CD1c-positive myeloid dendritic cell (primary cell): ENCODE measurements at regions not wholly inside any gene's neighbourhood (a gene's known extent, or its start where the extent isn't known, plus 50 kb on each side); places are given as distances from the start of the nearest gene placed in this dataset.
"Not testable (repeated sequence)": the region's sequence is repeated elsewhere in the genome, so short reads cannot be mapped to it uniquely, and the experiment has no call there.

Experiments used
- DNase-seq: peaks from one replicate; pipeline ENCODE4 v3.0.0-alpha.2; 2016; ENCODE audit errors: extremely low spot score

DNA sequence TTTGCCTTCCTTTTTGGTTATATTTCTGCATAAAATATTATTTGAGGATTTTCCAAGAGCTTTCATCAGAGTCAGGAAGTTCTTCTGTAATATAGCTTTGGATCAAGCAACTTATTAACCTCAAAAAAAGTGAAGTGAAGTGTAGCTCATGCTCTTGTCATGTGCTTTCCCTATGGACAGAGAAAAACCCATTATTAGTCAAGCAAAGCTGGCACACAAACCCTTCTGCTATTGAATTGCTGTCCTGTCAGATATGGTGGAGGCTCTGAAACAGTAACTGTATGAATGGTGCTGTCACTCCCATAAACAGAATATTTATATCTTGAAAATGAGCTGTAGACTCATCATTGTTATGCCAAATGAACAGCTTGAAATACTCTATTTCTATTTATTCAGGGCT is 1533.3 kb downstream of the RPIA start:
- DNase-seq = not testable (repeated sequence)

- not testable (repeated sequence) for DNase-seq
Measured at GRCh38 chr2:90226465-90227072, 1535.1 kb downstream of the RPIA start.

DNA sequence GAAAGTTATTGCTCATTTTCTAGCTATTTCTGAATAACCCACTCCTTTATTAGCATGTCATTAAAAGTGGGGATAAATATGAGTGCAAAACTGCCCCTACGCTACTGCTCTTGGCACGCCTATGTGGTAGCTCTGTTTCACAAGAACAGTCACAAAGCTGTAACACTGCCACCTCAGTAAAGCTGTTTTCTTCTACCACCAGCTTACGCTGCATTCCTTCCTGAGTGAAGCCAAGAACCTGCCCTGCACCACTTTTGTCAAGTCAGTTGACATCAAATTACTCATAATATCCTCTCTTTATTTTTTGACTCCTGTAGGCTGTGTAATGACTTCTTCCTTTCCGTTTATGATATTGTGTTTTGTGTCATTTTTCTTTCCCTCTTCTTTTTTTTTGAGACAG is 1539.7 kb downstream of the RPIA start:
- DNase-seq = not testable (repeated sequence)

DNA sequence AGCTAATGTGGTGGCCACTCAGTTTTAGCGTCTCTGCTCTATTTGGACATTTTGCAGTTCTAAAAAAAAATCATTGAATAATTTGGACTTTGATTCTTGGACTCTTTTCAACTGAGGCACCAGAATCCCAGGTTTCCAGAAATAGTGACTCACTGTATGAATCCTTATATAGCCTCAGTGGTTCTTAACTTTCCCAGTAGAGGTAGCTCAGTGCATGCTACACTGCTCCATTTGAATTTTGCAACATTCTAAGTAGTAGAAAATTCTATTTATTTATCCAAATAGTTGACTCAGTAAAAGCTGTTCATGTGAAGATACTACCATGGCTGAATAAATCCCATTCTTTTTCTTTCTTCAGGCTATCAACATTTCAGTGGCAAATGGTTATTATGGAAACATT is 1544.0 kb downstream of the RPIA start:
- DNase-seq = not testable (repeated sequence)

- peak; percentile 2 for DNase-seq
Measured at GRCh38 chr2:90237923-90238361, 1546.5 kb downstream of the RPIA start.

DNA sequence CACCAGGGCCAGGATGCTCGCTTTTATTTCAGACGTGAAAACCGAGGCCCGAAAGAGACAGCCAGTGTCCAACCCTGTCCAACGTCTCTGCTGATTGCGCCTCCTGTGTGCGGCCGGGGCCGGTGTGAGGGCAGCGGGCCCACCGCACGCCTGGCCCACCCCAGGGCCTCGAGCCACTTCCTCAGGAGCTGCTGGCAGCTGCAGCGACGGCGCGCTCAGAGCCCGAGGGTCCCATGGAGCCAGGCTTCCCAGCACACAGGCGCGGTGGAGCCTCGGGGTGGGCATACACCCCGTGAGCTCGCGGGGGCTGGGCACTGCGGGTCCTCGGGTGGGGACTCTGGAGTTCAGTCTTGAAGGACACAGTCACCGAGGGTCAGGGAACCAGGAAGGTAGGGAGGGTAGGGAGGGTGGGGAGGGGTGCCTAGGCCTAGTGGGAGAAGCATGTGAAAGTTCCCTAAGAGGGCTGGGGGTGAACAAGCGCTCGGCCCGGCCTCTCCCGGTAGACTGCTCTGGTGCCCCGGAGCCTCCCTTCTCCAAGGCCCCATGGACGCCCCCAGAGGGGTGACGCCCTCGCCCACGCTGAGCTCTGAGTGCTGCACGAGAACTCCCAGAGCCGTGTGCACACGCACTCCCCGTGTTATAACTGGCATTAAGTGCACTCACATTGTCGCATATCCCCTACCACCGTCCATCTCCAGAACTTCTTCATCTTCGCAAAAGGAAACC is 1547.2 kb downstream of the RPIA start:
- DNase-seq = not testable (repeated sequence)

GRCh38 chr2:90239769-90240168 is 1548.3 kb downstream of the RPIA start:
- not testable (repeated sequence) for DNase-seq

DNA sequence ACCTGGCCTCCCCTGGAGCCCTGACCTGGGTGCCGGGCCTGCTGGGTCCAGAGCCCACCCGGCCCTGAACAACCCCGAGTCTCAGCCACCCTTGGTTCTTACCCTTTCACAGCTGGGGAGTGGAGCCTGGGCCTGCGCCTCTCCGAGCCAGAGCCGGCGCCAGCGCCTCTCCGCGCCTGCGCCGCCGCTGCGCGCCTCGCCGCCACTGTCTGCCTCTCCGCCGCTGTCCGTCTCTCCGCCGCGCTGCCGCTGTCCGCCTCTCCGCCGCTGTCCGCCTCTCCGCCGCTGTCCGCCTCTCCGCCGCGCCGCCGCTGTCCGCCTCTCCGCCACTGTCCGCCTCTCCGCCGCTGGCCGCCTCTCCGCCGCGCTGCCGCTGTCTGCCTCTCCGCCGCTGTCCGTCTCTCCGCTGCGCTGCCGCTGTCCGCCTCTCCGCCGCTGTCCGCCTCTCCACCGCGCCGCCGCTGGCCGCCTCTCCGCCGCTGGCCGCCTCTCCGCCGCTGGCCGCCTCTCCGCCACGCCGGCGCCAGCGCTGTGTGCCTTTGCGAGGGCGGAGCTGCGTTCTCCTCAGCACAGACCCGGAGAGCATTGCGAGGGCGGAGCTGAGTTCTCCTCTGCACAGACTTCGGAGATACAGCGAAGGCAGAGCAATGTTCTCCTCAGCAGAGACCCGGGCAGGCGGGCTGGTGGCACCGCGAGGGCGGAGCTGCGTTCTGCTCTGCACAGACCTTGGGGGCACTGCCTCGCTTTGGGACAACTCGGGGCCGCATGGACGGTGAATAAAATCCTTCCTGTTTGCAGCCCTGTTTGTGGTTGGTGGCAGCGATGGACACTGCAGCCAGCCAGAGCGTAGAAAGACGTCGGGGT is 1553.7 kb downstream of the RPIA start:
- DNase-seq = not testable (repeated sequence)

- not testable (repeated sequence) for DNase-seq
Measured at GRCh38 chr2:90248400-90248799, 1556.9 kb downstream of the RPIA start.

GRCh38 chr2:90250350-90250749 is 1558.9 kb downstream of the RPIA start:
- DNase-seq = not testable (repeated sequence)

DNA sequence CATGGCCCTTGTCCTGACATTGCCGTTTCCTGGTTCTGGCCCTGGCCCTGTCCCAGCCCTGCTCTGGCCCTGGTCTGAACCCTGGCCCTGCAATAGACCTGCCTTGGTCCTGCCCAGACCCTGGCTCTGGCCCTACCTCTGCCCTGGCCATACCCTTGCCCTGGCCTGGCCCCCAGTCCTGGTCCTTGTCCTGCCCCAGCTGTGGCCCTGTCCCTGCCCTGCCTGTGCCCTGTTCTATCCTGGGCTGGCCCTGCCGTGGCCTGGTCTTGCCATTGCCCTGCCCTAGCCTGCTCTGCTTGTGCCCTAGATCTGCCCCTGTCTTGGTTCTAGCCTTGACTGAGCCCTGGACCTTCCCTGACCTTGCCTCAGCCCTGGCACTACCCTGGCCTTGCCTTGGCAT is 1560.1 kb downstream of the RPIA start:
- DNase-seq = not testable (repeated sequence)

DNA sequence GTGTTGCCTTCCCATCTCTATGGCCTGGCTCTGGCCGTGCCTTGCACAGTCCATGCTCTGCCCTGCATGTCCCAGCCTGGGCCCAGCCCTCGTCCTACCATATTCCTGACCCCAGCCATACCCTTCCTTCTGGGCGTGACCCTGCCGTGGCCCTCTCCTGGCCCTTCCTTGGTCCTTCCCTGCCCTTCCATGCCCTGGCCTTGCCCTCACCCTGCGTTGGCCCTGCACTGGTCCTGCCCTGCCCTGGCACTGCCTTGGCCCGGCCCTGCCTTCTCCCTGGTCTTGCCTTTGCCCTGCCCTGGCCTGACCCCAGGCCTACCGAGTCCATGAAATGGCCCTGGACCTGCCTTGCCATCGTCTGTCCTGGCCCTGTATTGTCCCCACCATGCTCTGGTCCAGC is 1561.8 kb downstream of the RPIA start:
- DNase-seq = not testable (repeated sequence)

DNA sequence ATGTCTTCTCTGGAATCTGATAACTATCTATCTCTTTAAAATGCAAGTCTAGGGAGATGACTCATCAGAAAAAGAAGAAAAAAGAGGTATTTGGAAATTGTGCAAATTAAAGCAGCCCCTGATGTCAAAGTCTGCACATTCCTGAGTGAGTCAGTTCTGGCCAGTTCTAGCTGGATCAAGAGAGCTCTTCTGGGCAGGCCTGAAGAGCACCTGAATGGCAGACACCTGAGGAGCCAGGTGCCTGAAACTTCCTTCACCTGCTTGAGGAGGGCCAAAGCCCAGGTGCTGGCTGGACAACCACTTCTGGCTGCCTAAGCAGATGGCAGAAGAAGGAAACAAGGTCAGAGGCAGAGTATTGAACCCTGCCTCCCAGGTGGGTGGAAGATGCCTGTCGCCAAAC is 1575.4 kb downstream of the RPIA start:
- DNase-seq = not testable (repeated sequence)

DNA sequence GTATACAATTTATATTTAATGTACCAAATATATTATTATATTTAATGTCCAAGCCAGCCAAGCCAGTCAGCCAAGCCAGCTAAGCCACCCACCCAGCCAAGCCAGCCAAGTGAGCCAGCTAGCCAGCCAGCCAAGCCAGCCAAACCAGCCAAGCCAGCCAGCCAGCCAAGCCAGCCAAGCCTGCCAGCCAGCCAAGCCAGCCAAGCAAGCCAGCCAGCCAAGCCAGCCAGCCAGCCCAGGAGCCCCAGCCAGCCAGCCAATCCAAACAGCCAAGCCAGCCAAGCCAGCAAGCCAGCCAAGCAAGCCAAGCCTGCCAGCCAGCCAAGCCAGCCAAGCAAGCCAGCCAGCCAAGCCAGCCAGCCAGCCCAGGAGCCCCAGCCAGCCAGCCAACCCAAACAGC is 1596.3 kb downstream of the RPIA start:
- not testable (repeated sequence) for DNase-seq

DNA sequence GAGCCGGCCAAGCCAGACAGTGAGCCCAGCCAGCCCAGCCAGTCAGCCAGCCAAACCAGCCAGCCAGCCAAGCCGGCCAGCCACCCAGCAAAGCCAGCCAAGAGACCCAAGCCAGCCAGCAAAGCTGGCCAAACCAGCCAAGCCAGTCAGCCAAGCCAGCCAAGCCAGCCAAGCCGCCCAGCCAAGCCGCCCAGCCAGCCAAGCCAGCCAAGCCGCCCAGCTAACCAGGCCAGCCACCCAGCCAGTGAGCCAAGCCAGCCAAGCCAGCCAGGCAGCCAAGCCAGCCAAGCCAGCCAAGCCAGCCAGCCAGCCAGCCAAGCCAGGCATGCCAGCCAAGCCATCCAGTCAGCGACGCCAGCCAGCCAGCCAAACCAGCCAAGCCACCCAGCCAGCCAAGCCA is 1596.9 kb downstream of the RPIA start:
- not testable (repeated sequence) for DNase-seq

DNA sequence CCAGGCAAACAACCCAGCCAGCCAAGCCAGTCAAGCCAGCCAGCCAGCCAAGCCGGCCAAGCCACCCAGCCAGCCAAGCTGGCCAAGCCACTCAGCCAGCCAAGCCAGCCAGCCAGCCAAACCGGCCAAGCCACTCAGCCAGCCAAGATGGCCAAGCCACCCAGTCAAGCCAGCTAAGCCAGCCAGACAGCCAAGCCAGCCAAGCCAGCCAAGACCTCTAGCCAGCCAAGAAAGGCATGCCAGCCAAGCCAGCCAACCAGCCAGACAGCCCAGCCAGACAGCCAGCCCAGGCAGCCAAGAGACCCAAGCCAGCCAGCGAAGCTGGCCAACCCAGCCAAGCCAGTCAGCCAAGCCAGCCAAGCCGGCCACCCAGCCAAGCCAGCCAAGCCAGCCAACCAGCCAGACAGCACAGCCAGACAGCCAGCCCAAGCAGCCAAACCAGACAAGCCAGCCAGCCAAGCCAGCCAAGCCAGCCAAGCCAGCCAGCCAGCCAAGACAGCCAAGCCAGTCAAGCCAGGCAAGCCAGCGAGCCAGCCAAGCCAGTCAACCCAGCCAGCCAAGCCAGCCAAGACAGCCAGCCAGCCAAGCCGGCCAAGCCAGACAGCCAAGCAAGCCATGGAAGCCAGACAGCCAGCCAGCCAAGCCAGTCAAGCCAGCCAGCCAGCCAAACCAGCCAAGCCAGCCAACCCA is 1598.0 kb downstream of the RPIA start:
- DNase-seq = not testable (repeated sequence)

GRCh38 chr2:90290701-90291100 is 1599.2 kb downstream of the RPIA start:
- DNase-seq = not testable (repeated sequence)

DNA sequence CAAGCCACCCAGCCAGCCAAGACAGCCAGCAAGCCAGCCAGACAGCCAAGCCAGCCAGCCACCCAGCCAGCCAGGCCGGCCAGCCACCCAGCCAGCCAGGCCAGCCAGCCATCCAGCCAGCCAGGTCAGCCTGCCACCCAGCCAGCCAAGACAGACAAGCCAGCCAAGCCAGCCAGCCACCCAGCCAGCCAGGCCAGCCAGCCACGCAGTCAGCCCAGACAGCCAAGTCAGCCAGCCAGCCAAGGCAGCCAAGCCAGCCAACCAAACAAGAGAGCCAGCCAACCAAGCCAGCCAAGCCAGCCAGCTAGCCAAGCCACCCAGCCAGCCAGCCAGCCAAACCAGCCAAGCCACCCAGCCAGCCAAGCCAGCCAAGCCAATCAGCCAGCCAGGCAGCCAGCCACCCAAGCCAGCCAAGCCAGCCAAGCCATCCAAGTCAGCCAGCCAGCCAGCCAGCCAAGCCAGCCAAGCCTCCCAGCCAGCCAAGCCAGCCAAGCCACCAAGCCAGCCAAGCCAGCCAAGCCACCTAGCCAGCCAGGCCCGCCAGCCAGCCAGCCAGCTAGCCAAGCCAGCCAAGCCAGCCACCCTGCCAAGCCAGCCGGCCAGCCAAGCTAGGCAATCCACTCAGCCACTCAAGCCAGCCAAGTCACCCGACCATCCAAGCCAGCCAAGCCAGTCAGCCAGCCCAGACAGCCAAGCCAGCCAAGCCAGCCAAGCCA is 1599.9 kb downstream of the RPIA start:
- not testable (repeated sequence) for DNase-seq

- not testable (repeated sequence) for DNase-seq
Measured at GRCh38 chr2:90291934-90292333, 1600.5 kb downstream of the RPIA start.

DNA sequence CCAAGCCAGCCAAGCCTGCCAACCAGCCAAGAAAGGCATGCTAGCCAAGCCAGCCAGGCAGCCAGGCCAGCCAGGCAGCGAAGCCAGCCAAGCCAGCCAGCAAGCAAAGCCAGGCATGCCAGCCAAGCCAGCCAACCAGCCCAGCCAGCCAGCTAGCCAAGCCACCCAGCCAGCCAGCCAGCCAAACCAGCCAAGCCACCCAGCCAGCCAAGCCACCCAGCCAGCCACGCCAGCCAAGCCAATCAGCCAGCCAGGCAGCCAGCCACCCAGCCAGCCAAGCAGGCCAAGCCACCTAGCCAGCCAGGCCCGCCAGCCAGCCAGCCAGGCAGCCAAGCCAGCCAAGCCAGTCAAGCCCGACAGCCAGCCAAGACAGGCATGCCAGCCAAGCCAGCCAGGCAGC is 1601.0 kb downstream of the RPIA start:
- not testable (repeated sequence) for DNase-seq

GRCh38 chr2:90293224-90293623 is 1601.8 kb downstream of the RPIA start:
- not testable (repeated sequence) for DNase-seq
